Heart left ventricle (tissue), 13 donors: ENCODE measurements at regions not wholly inside any gene's neighbourhood (a gene's known extent, or its start where the extent isn't known, plus 50 kb on each side); places are given as distances from the start of the nearest gene placed in this dataset.

Experiments used
- POLR2A ChIP-seq, 2 donors: fragments of 450-650 bp; IDR thresholded peaks; one replicate each; pipeline ENCODE4 v1.6.1; 2017; ENCODE audit warnings: antibody characterized with exemption in 2 of 2, mild to moderate bottlenecking in 2 of 2, moderate library complexity in 2 of 2
- TF ChIP-seq, protein P1 (sequence below), 12 donors: fragments of 200-600 bp; sonication (generic) in 4 of 12; IDR thresholded peaks; one replicate each; pipeline versions ENCODE4 v1.5.0 to v1.8.0; 2018 to 2022; ENCODE audit warnings: antibody characterized with exemption in 12 of 12, mild to moderate bottlenecking in 5 of 12
- donor health status: ischemic (EF 13 %, LVEDD 7.1; RV severe dilation, severe dysfunction).
- donor health status: DM: no; HTN: yes; CAD: no.
- donor health status: DM: no; HTN: no; CAD: no.
- donor health status: ischemic (EF 25% LVEDD 6.9; RV normal size, moderate dysfunction).
- donor health status: ischemic (EF 25% LVEDD 5.7; RV mildly dilated, moderate dysfunction).
- donor health status: ischemic (EF 35%, LVEDD 5.7; RV mildly dilated, moderate dysfunction).
- donor health status: nonischemic (EF 11% LVEDD 7.7; RV severe dilation, severe dysfunction).
- donor health status: DM: yes; HTN: yes; CAD: no.
- donor health status: PGD.
- donor health status: ischemic (EF 29% LVEDD 5.4; RV normal size, mild dysfunction).
- donor health status: nonischemic (EF 23%, LVEDD 6.1; RV moderate dilation, normal function).

DNA sequence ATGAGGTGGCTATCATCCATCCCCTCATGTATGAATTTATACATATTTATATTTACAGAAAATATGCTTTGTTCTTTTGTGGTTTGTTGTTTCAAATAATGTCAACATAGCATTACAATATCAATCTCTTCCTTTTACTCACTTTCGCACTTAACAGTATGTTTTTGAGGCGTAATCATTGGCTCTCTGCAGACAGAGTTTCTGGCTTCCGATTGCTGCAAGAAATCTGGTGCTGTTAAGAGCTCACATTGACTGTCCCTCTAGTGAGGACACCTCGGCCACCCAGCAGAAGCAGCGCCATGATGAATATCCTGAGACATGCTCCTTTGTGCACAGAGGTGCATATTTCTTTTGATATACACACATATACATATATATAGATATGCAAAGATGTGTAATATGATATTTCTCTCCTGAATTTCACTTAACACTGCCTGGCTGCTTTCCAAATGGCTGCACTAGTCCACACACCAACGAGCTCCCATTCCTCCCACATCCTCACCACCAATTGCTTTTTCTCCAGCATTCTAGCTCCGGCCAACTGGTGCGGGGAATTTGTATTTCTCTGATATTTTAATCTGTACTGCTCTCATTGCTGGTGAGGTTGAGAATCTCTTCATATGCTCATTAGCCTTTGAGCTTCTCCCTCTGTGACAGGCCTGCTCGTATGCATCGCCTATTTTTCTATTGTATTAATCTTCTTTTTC lies 248.4 kb downstream of the SIPA1L2 start:
- TF ChIP-seq, protein P1, sequence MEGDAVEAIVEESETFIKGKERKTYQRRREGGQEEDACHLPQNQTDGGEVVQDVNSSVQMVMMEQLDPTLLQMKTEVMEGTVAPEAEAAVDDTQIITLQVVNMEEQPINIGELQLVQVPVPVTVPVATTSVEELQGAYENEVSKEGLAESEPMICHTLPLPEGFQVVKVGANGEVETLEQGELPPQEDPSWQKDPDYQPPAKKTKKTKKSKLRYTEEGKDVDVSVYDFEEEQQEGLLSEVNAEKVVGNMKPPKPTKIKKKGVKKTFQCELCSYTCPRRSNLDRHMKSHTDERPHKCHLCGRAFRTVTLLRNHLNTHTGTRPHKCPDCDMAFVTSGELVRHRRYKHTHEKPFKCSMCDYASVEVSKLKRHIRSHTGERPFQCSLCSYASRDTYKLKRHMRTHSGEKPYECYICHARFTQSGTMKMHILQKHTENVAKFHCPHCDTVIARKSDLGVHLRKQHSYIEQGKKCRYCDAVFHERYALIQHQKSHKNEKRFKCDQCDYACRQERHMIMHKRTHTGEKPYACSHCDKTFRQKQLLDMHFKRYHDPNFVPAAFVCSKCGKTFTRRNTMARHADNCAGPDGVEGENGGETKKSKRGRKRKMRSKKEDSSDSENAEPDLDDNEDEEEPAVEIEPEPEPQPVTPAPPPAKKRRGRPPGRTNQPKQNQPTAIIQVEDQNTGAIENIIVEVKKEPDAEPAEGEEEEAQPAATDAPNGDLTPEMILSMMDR (IDR thresholded peaks at IDR 0.05) = no peak
- TF ChIP-seq POLR2A (IDR thresholded peaks at IDR 0.05) = no peak
